HEK293 (cell line): ENCODE measurements at regions not wholly inside any gene's neighbourhood (a gene's known extent, or its start where the extent isn't known, plus 50 kb on each side); places are given as distances from the start of the nearest gene placed in this dataset.

Experiments used
- CTCF ChIA-PET: fragments of 350-600 bp; formaldehyde crosslinking; extraction: SDS; loops from one replicate; lab custom pipeline; 2021; ENCODE audit warnings: antibody characterized with exemption; lab: Yijun Ruan, JAX
- POLR2A ChIA-PET: fragments of 300-600 bp; formaldehyde crosslinking; extraction: SDS; loops from one replicate; lab custom pipeline; 2020; ENCODE audit warnings: antibody characterized with exemption, inconsistent platforms; lab: Yijun Ruan, JAX
- H3K27ac ChIP-seq: fragments of 200-500 bp; sonication (Bioruptor generic); 2 replicates; pipeline ENCODE4 v1.5.1; 2014; ENCODE audit warnings: low read depth, low read length, control low read depth, inconsistent platforms; ENCODE audit errors: extremely low read depth
- H3K36me3 ChIP-seq, 2 experiments: fragments of 200-500 bp in 1 of 2; sonication (Bioruptor generic) in 1 of 2; 1 replicate in 1 of 2; 2 replicates in 1 of 2; pipeline ENCODE4 v1.5.1; 2014 to 2017; ENCODE audit warnings: inconsistent platforms in 2 of 2, low read length in 2 of 2; ENCODE audit not compliant: control insufficient read depth in 2 of 2, insufficient read depth in 1 of 2
- H3K4me1 ChIP-seq: fragments of 200-500 bp; sonication (Bioruptor generic); 2 replicates; pipeline ENCODE4 v1.5.1; 2014; ENCODE audit warnings: mild to moderate bottlenecking, low read length, inconsistent platforms; ENCODE audit not compliant: control insufficient read depth, insufficient read depth
- H3K4me3 ChIP-seq: 2 replicates; pipeline ENCODE4 v1.5.1; 2011; ENCODE audit warnings: low read depth, mild to moderate bottlenecking, control low read depth, low read length, moderate library complexity
- H3K9me3 ChIP-seq: fragments of 200-500 bp; sonication (Bioruptor generic); 2 replicates; pipeline ENCODE4 v1.5.1; 2014; ENCODE audit warnings: low read depth, low read length, inconsistent platforms; ENCODE audit not compliant: control insufficient read depth, insufficient read depth
- FEZF1 ChIP-seq: fragments of 450-650 bp; formaldehyde crosslinking; IDR thresholded peaks from 2 replicates; pipeline ENCODE4 v1.5.1; 2016; ENCODE audit warnings: missing biosample characterization, missing genetic modification characterization
- GLI4 ChIP-seq: fragments of 450-650 bp; formaldehyde crosslinking; IDR thresholded peaks from 2 replicates; pipeline ENCODE4 v1.5.1; 2016; ENCODE audit warnings: missing biosample characterization, missing genetic modification characterization
- HOXC10 ChIP-seq: sonication (generic); formaldehyde crosslinking; IDR thresholded peaks from 2 replicates; pipeline ENCODE4 v1.8.1; 2023; ENCODE audit warnings: mild to moderate bottlenecking, missing genetic modification reagents
- MEIS1 ChIP-seq: sonication (generic); formaldehyde crosslinking; IDR thresholded peaks from 2 replicates; pipeline ENCODE4 v1.8.1; 2022; ENCODE audit warnings: missing genetic modification reagents, mild to moderate bottlenecking, borderline replicate concordance
- MYNN ChIP-seq: fragments of 450-650 bp; formaldehyde crosslinking; IDR thresholded peaks from 2 replicates; pipeline ENCODE4 v1.5.1; 2016; ENCODE audit warnings: missing biosample characterization, missing genetic modification characterization, borderline replicate concordance
- OSR2 ChIP-seq: fragments of 450-650 bp; formaldehyde crosslinking; IDR thresholded peaks from 2 replicates; pipeline ENCODE4 v1.5.1; 2016; ENCODE audit warnings: missing biosample characterization, missing genetic modification characterization
- PBX3 ChIP-seq: sonication (generic); formaldehyde crosslinking; IDR thresholded peaks from 2 replicates; pipeline ENCODE4 v1.8.1; 2022; ENCODE audit warnings: mild to moderate bottlenecking, moderate library complexity, missing genetic modification reagents
- PRDM6 ChIP-seq: fragments of 450-650 bp; formaldehyde crosslinking; IDR thresholded peaks from 2 replicates; pipeline ENCODE4 v1.5.1; 2017; ENCODE audit warnings: missing biosample characterization, missing genetic modification characterization
- SCRT2 ChIP-seq: fragments of 450-650 bp; formaldehyde crosslinking; IDR thresholded peaks from 2 replicates; pipeline ENCODE4 v1.5.1; 2016; ENCODE audit warnings: missing biosample characterization, missing genetic modification characterization
- ZBTB20 ChIP-seq: fragments of 450-650 bp; formaldehyde crosslinking; IDR thresholded peaks from 2 replicates; pipeline ENCODE4 v1.5.1; 2016; ENCODE audit warnings: missing biosample characterization, missing genetic modification characterization
- ZBTB49 ChIP-seq: fragments of 450-650 bp; formaldehyde crosslinking; IDR thresholded peaks from 2 replicates; pipeline ENCODE4 v1.5.1; 2016; ENCODE audit warnings: missing biosample characterization, missing genetic modification characterization, low read depth
- ZFP41 ChIP-seq: fragments of 450-650 bp; formaldehyde crosslinking; IDR thresholded peaks from 2 replicates; pipeline ENCODE4 v1.5.1; 2016; ENCODE audit warnings: missing biosample characterization, missing genetic modification characterization, borderline replicate concordance
- ZNF121 ChIP-seq: fragments of 450-650 bp; formaldehyde crosslinking; IDR thresholded peaks from 2 replicates; pipeline ENCODE4 v1.5.1; 2016; ENCODE audit warnings: missing biosample characterization, missing genetic modification characterization
- ZNF202 ChIP-seq: fragments of 450-650 bp; formaldehyde crosslinking; IDR thresholded peaks from 2 replicates; pipeline ENCODE4 v1.5.1; 2016; ENCODE audit warnings: missing biosample characterization, missing genetic modification characterization, borderline replicate concordance
- ZNF211 ChIP-seq: fragments of 450-650 bp; formaldehyde crosslinking; IDR thresholded peaks from 2 replicates; pipeline ENCODE4 v1.5.1; 2016; ENCODE audit warnings: low read depth, missing biosample characterization, missing genetic modification characterization
- ZNF302 ChIP-seq: fragments of 450-650 bp; formaldehyde crosslinking; IDR thresholded peaks from 2 replicates; pipeline ENCODE4 v1.5.1; 2016; ENCODE audit warnings: missing biosample characterization, missing genetic modification characterization, low read depth
- ZNF366 ChIP-seq: fragments of 450-650 bp; formaldehyde crosslinking; conservative IDR thresholded peaks from 2 replicates; pipeline ENCODE4 v1.5.1; 2016; ENCODE audit warnings: missing biosample characterization, missing genetic modification characterization
- ZNF37A ChIP-seq: fragments of 450-650 bp; IDR thresholded peaks from 2 replicates; pipeline ENCODE4 v1.5.1; 2018; ENCODE audit warnings: missing biosample characterization, missing genetic modification characterization
- ZNF510 ChIP-seq: fragments of 450-650 bp; formaldehyde crosslinking; IDR thresholded peaks from 2 replicates; pipeline ENCODE4 v1.5.1; 2018; ENCODE audit warnings: mild to moderate bottlenecking, missing genetic modification characterization, missing biosample characterization; ENCODE audit not compliant: insufficient replicate concordance
- ZNF596 ChIP-seq: fragments of 450-650 bp; IDR thresholded peaks from 2 replicates; pipeline ENCODE4 v1.5.0; 2018; ENCODE audit warnings: missing biosample characterization, mild to moderate bottlenecking, missing genetic modification characterization, moderate library complexity
- ZNF600 ChIP-seq: fragments of 450-650 bp; formaldehyde crosslinking; IDR thresholded peaks from 2 replicates; pipeline ENCODE4 v1.5.1; 2016; ENCODE audit warnings: missing biosample characterization, missing genetic modification characterization
- ZNF645 ChIP-seq: fragments of 450-650 bp; formaldehyde crosslinking; IDR thresholded peaks from 2 replicates; pipeline ENCODE4; 2016; ENCODE audit warnings: missing biosample characterization, missing genetic modification characterization
- ZNF654 ChIP-seq: fragments of 450-650 bp; formaldehyde crosslinking; IDR thresholded peaks from 2 replicates; pipeline ENCODE4 v1.5.1; 2016; ENCODE audit warnings: low read depth, missing biosample characterization, missing genetic modification characterization
- ZNF777 ChIP-seq: fragments of 450-650 bp; formaldehyde crosslinking; IDR thresholded peaks from 2 replicates; pipeline ENCODE4 v1.5.1; 2017; ENCODE audit warnings: missing biosample characterization, missing genetic modification characterization, borderline replicate concordance
- ZNF792 ChIP-seq: fragments of 450-650 bp; formaldehyde crosslinking; IDR thresholded peaks from 2 replicates; pipeline ENCODE4 v1.5.1; 2016; ENCODE audit warnings: missing biosample characterization, missing genetic modification characterization
- ZSCAN23 ChIP-seq: fragments of 450-650 bp; formaldehyde crosslinking; IDR thresholded peaks from 2 replicates; pipeline ENCODE4 v1.5.1; 2016; ENCODE audit warnings: missing biosample characterization, missing genetic modification characterization
- ZSCAN30 ChIP-seq: fragments of 450-650 bp; IDR thresholded peaks from 2 replicates; pipeline ENCODE4 v1.5.1; 2018; ENCODE audit warnings: missing biosample characterization, mild to moderate bottlenecking, missing genetic modification characterization, moderate library complexity
- ZSCAN4 ChIP-seq: fragments of 450-650 bp; formaldehyde crosslinking; IDR thresholded peaks from 2 replicates; pipeline ENCODE4 v1.5.1; 2017; ENCODE audit warnings: missing biosample characterization, missing genetic modification characterization

GRCh38 chr6:93685494-93685893 lies 266.1 kb upstream of the EPHA7 start:
- POLR2A ChIA-PET = no interaction called here
- no peak for TF ChIP-seq MYNN (tag by site-specific recombination)
- no peak for TF ChIP-seq ZNF596
- TF ChIP-seq OSR2 = no peak
- TF ChIP-seq ZNF510 (tag by site-specific recombination) = no peak
- no peak for TF ChIP-seq ZNF645 (tag by site-specific recombination)
- no peak for TF ChIP-seq ZNF121 (tag by site-specific recombination)
- no peak for TF ChIP-seq ZNF777

GRCh38 chr6:93684339-93684738 lies 265.0 kb upstream of the EPHA7 start:
- no peak overlapping the region for H3K27ac ChIP-seq
- no peaks in the 10 kb centered on the region for H3K36me3 ChIP-seq
- H3K4me3 ChIP-seq = no peak overlapping the region
- ChIA-PET CTCF (no interaction called here), POLR2A (no interaction called here)
- no peaks in the 10 kb centered on the region for H3K9me3 ChIP-seq
- no peaks in the 10 kb centered on the region for H3K4me1 ChIP-seq
- TF ChIP-seq ZNF211 (tag by site-specific recombination) = no peak
- no peak for TF ChIP-seq ZBTB20 (tag by site-specific recombination)
- TF ChIP-seq ZSCAN30 = no peak
- no peak for TF ChIP-seq ZNF792
- no peak for TF ChIP-seq ZNF202 (tag by site-specific recombination)
- TF ChIP-seq ZNF121 (tag by site-specific recombination) = no peak
- no peak for TF ChIP-seq GLI4 (tag by site-specific recombination)
- no peak for TF ChIP-seq ZNF600 (tag by site-specific recombination)
- no peak for TF ChIP-seq ZNF37A (tag by site-specific recombination)
- TF ChIP-seq HOXC10 (CRISPR knock-in tag) = no peak
- no peak for TF ChIP-seq ZSCAN23 (tag by site-specific recombination)
- no peak for TF ChIP-seq MEIS1 (CRISPR knock-in tag)
- TF ChIP-seq ZBTB49 = no peak
- TF ChIP-seq ZNF302 = no peak
- TF ChIP-seq ZNF366 = no peak
- TF ChIP-seq ZFP41 (tag by site-specific recombination) = no peak

More at GRCh38 chr6:93685494-93685893, 266.1 kb upstream of the EPHA7 start:
- Histone ChIP-seq H3K27ac (no peak overlapping the region), H3K4me1 (no peaks in the 10 kb centered on the region), H3K9me3 (no peaks in the 10 kb centered on the region), H3K36me3 (no peaks in the 10 kb centered on the region), H3K4me3 (no peak overlapping the region)
- CTCF ChIA-PET = no interaction called here

- no peaks in the 10 kb centered on the region for H3K4me1 ChIP-seq
- H3K27ac ChIP-seq = no peak overlapping the region
- no peaks in the 10 kb centered on the region for H3K9me3 ChIP-seq
- H3K4me3 ChIP-seq = no peak overlapping the region
- no peaks in the 10 kb centered on the region for H3K36me3 ChIP-seq
- POLR2A ChIA-PET = no interaction called here
- CTCF ChIA-PET = no interaction called here
- TF ChIP-seq FEZF1 = no peak
- TF ChIP-seq ZFP41 (tag by site-specific recombination) = no peak
- TF ChIP-seq PBX3 (CRISPR knock-in tag) = no peak
- TF ChIP-seq ZNF654 = no peak
- TF ChIP-seq ZNF600 (tag by site-specific recombination) = no peak
- TF ChIP-seq SCRT2 (tag by site-specific recombination) = no peak
- TF ChIP-seq ZSCAN4 (tag by site-specific recombination) = no peak
- TF ChIP-seq PRDM6 (tag by site-specific recombination) = no peak
These were observed 260.5 kb upstream of the EPHA7 start for GRCh38 chr6:93679836-93680235.
